ENCODE measurements at regions not wholly inside any gene's neighbourhood (a gene's known extent, or its start where the extent isn't known, plus 50 kb on each side); places are given as distances from the start of the nearest gene placed in this dataset.

DNA sequence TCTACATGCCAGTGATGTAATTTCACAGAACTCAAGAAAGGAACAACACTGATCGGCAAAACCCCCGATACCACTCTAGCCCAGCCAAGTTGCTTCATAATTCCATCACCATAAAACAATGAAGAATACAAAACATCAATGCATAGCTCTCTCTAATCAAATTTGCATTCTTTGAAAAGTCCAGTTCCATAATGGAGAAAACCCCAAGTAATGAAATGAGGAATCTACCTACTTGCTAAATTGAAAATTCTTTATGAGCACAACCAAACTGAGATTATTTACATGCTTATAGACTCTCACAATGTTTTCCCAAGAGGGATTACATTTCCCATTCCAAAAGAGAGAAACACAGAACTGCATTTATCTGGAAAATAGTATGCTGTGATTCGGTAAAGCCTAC, 186.5 kb downstream of the NR4A2 start:
- TF ChIP-seq CTCF (IDR thresholded peaks at IDR 0.05): no peak
- no peak for TF ChIP-seq POLR2A (IDR thresholded peaks at IDR 0.05)
- Histone ChIP-seq H3K4me3 (no peak overlapping the region), H3K4me1 (no peaks in the 10 kb centered on the region), H3K9me3 (no peaks in the 10 kb centered on the region), H3K27ac (no peak overlapping the region), H3K36me3 (no peaks in the 10 kb centered on the region), H3K27me3 (no peaks in the 10 kb centered on the region)
- DNase-seq: no peak
- intact Hi-C loops (cut with DNase I; ENCODE audit: low total_unique reads): no loop called here

DNA sequence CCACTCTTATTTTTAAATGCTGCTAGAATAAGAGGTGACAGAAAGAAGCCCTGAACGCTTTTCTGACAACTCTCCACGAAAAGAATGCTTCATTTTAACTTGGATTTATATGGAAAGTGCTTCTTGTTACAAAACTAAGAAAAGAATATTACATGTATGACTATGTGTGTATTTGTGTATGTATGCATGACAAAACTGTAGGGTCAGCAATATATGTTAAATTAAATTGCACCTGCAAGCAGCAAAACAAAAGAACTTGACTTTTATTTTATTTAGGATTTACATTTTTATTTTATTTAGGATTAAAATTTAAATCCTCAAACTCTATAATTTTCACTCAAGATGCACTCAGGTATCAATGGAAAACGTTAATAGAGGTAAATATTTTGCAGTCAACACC, 187.1 kb downstream of the NR4A2 start:
- no peaks in the 10 kb centered on the region for H3K4me1 ChIP-seq
- H3K27me3 ChIP-seq: no peaks in the 10 kb centered on the region
- no peak overlapping the region for H3K4me3 ChIP-seq
- TF ChIP-seq POLR2A (IDR thresholded peaks at IDR 0.05): no peak
- TF ChIP-seq CTCF (IDR thresholded peaks at IDR 0.05): no peak
- no peaks in the 10 kb centered on the region for H3K9me3 ChIP-seq
- intact Hi-C loops (cut with DNase I; ENCODE audit: low total_unique reads): no loop called here
- H3K27ac ChIP-seq: no peak overlapping the region
- no peaks in the 10 kb centered on the region for H3K36me3 ChIP-seq
- no peak for DNase-seq

- Histone ChIP-seq H3K4me1 (no peaks in the 10 kb centered on the region), H3K4me3 (no peak overlapping the region), H3K36me3 (no peaks in the 10 kb centered on the region), H3K27ac (no peak overlapping the region), H3K9me3 (no peaks in the 10 kb centered on the region), H3K27me3 (no peaks in the 10 kb centered on the region)
- intact Hi-C loops (cut with DNase I; ENCODE audit: low total_unique reads): no loop called here
- TF ChIP-seq CTCF (IDR thresholded peaks at IDR 0.05) (no peak), POLR2A (IDR thresholded peaks at IDR 0.05) (no peak)
- DNase-seq: no peak
Observed at GRCh38 chr2:156136566-156136965, 196.0 kb downstream of the NR4A2 start.

DNA sequence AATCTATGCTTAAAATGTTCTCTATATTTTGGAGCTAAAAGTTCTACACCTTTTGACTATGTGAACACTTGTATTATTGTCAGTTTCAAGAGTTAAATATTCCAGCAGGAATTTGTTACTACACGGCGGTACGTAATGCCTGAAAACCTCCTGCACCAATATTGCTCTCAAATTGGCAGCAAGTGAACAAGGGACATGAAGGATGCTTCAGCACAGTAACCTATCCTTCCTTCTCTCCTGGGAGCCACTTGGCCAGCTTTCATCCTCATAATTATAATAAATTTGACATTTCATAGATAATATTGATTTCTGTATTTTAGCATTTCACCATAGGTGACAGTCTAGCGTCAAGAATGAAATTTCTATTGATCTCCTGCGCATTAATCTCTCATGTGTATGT, 197.6 kb downstream of the NR4A2 start:
- Histone ChIP-seq H3K27me3 (no peaks in the 10 kb centered on the region), H3K9me3 (no peaks in the 10 kb centered on the region), H3K4me3 (no peak overlapping the region), H3K4me1 (no peaks in the 10 kb centered on the region), H3K27ac (no peak overlapping the region), H3K36me3 (no peaks in the 10 kb centered on the region)
- intact Hi-C loops (cut with DNase I; ENCODE audit: low total_unique reads): no loop called here
- no peak for TF ChIP-seq CTCF (IDR thresholded peaks at IDR 0.05)
- no peak for DNase-seq

DNA sequence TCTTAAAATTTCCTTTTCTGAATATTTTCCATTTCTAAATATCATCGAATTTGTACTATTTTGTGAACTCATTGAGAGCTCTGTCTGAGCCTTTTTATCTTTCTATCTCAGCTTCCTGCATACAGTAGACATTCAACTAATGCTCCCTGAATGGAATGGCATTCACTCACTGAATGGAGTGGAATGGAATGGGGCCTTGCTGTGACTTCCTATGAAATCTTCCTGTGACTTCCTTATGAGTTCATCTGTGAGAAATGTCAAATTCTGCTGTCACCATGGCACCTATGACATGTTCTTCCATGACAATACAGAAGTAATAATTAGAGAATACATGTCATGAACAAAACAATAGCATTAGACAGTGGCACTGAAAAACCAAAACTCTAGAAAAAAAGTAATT, 199.6 kb downstream of the NR4A2 start:
- Histone ChIP-seq H3K4me3 (no peak overlapping the region), H3K27me3 (no peaks in the 10 kb centered on the region), H3K36me3 (no peaks in the 10 kb centered on the region), H3K9me3 (no peaks in the 10 kb centered on the region), H3K4me1 (no peaks in the 10 kb centered on the region), H3K27ac (no peak overlapping the region)
- DNase-seq: no peak
- intact Hi-C loops (cut with DNase I; ENCODE audit: low total_unique reads): no loop called here
- TF ChIP-seq CTCF (IDR thresholded peaks at IDR 0.05) (no peak), POLR2A (IDR thresholded peaks at IDR 0.05) (no peak)
